HFF-Myc (cell line): ENCODE measurements at regions not wholly inside any gene's neighbourhood (a gene's known extent, or its start where the extent isn't known, plus 50 kb on each side); places are given as distances from the start of the nearest gene placed in this dataset.
"Not testable (repeated sequence)": the region's sequence is repeated elsewhere in the genome, so short reads cannot be mapped to it uniquely, and the experiment has no call there.

Experiments
- DNase-seq: peaks from one replicate; pipeline ENCODE4 v3.0.0-alpha.2; 2011; ENCODE audit warnings: low read depth; ENCODE audit errors: extremely low read depth
- H3K4me3 ChIP-seq: replicated peaks from 2 replicates; pipeline ENCODE4 v1.5.1; 2011; ENCODE audit warnings: low read depth, mild to moderate bottlenecking, control low read depth, low read length
- CTCF ChIP-seq: IDR thresholded peaks from 2 replicates; pipeline ENCODE4 v1.5.1; 2012; ENCODE audit warnings: mild to moderate bottlenecking, low read depth, low read length, control low read depth; ENCODE audit errors: missing control alignments

GRCh38 chr18:26637324-26637723 is 89.0 kb upstream of the KCTD1 start:
- no peak overlapping the region for H3K4me3 ChIP-seq
- no peak for TF ChIP-seq CTCF
- no peak for DNase-seq

- DNase-seq = no peak
- TF ChIP-seq CTCF = no peak
- H3K4me3 ChIP-seq = no peak overlapping the region
Observed at GRCh38 chr18:26635466-26635865, 87.1 kb upstream of the KCTD1 start.

- no peak for TF ChIP-seq CTCF
- DNase-seq = no peak
- no peak overlapping the region for H3K4me3 ChIP-seq
Observed at GRCh38 chr18:26634631-26635030, 86.3 kb upstream of the KCTD1 start.

GRCh38 chr18:26631135-26631534 is 82.8 kb upstream of the KCTD1 start:
- no peak overlapping the region for H3K4me3 ChIP-seq
- DNase-seq = no peak
- no peak for TF ChIP-seq CTCF

GRCh38 chr18:26630596-26630995 is 82.2 kb upstream of the KCTD1 start:
- no peak for DNase-seq
- H3K4me3 ChIP-seq = no peak overlapping the region
- TF ChIP-seq CTCF = no peak

- TF ChIP-seq CTCF = no peak
- no peak overlapping the region for H3K4me3 ChIP-seq
- DNase-seq = no peak
Observed at GRCh38 chr18:26628017-26628416, 79.7 kb upstream of the KCTD1 start.

GRCh38 chr18:26624443-26624842 is 76.1 kb upstream of the KCTD1 start:
- TF ChIP-seq CTCF = no peak
- no peak for DNase-seq
- no peak overlapping the region for H3K4me3 ChIP-seq

GRCh38 chr18:26623314-26623713 is 75.0 kb upstream of the KCTD1 start:
- not testable (repeated sequence) for H3K4me3 ChIP-seq, DNase-seq
